Right lobe of liver (tissue), 6 donors: ENCODE measurements at regions not wholly inside any gene's neighbourhood (a gene's known extent, or its start where the extent isn't known, plus 50 kb on each side); places are given as distances from the start of the nearest gene placed in this dataset.
"Not testable (repeated sequence)": the region's sequence is repeated elsewhere in the genome, so short reads cannot be mapped to it uniquely, and the experiment has no call there.

Source experiments
- ATAC-seq, 4 donors: fragments of 200-7000 bp; cut with Tn5 transposase; one replicate each; pipeline ENCODE4 v1.9.1; 2020; ENCODE audit warnings: mild to moderate bottlenecking in 4 of 4, moderate library complexity in 4 of 4
- DNase-seq, 3 donors: peaks; one replicate each; pipeline ENCODE4 v3.0.0-alpha.2; 2020
- H3K27ac ChIP-seq, 3 donors: fragments of 200-600 bp; one replicate each; pipeline ENCODE4 v1.8.0; 2022
- H3K27me3 ChIP-seq, 2 donors: fragments of 200-600 bp; one replicate each; pipeline ENCODE4 v1.8.0; 2022
- H3K36me3 ChIP-seq, 4 donors: fragments of 200-600 bp; sonication (generic) in 1 of 4; one replicate each; pipeline versions ENCODE4 v1.5.1 to v1.8.0; 2017 to 2022; ENCODE audit warnings: control low read depth in 1 of 4
- H3K4me1 ChIP-seq, 4 donors: fragments of 200-600 bp; sonication (generic) in 1 of 4; one replicate each; pipeline versions ENCODE4 v1.5.1 to v1.8.0; 2017 to 2022; ENCODE audit warnings: control low read depth in 1 of 4
- H3K4me3 ChIP-seq, 3 donors: fragments of 200-600 bp; one replicate each; pipeline ENCODE4 v1.8.0; 2022
- H3K9me3 ChIP-seq, 4 donors: fragments of 200-600 bp; sonication (generic) in 1 of 4; one replicate each; pipeline versions ENCODE4 v1.5.1 to v1.8.0; 2017 to 2022; ENCODE audit warnings: control low read depth in 1 of 4
- POLR2A ChIP-seq: fragments of 450-650 bp; IDR thresholded peaks from one replicate; pipeline ENCODE4 v1.6.1; 2017; ENCODE audit warnings: antibody characterized with exemption, mild to moderate bottlenecking
- WGBS: methylation state at CpG from one replicate; pipeline ENCODE4 v1.1.6; 2018; ENCODE audit warnings: low coverage, low lambda C conversion rate; ENCODE audit not compliant: insufficient coverage; ENCODE audit errors: missing lambda C conversion rate; 5-methylcytosine and 5-hydroxymethylcytosine counted together
- intact Hi-C, 2 donors: fragments of 100-400 bp; cut with DNase I; formaldehyde crosslinking; loops; one replicate each; pipeline versions ENCODE4 v1.11.2 to v1.14.1; 2022
- TF ChIP-seq, protein P1 (sequence below), 4 donors: fragments of 200-600 bp in 3 of 4; fragments of 450-650 bp in 1 of 4; IDR thresholded peaks; one replicate each; pipeline versions ENCODE4 v1.5.1 to v1.8.0; 2016 to 2022; ENCODE audit warnings: antibody characterized with exemption in 4 of 4, mild to moderate bottlenecking in 2 of 4
- donor health status: DM: no; HTN: yes; CAD: no.
- donor health status: DM: no; HTN: no; CAD: no.
- donor health status: DM: no; HTN: no; CAD: no.
- donor health status: DM: no; HTN: yes; CAD: no.
- donor health status: DM: no; HTN: yes; CAD: no.

DNA sequence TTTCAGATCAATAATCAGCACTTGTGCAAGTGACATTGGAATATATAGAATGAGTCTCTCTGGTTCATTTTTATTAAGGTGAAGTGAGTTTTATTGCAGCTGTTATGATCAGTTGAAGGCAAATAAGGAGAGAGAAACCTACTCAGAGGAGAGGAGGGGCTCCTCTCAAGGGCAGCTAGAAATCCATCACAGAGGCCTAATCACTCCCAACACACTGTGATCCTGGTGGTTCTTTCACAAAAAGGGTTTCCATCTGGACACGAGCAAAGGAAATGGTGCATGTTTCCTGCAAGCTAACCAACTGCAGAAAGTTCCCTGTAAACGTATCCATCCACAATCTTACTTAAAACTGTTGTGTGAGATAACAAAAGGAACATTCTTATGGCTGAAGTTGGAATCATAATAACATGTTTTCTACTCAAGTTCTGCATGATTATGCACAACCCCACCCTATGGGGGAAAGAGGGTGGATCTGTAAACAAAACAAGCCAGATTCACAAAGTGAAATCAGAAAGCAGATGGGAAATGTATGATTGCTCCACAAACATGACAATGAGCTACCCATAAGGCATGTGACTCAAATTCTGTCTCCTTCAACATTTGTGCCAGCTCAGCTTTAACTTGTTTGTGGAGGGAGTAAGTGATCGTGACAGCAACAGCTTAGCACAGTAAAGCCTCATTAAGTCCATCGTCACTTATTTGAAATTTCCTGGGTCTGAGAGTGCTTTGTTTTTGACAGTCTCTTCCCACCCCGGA lies 141.2 kb upstream of the ST6GALNAC5 start:
- DNase-seq (no peak), ATAC-seq (no peak)
- intact Hi-C loops: no loop called here
- Histone ChIP-seq H3K4me3 (no peak overlapping the region), H3K27ac (no peak overlapping the region), H3K36me3 (no peaks in the 10 kb centered on the region), H3K4me1 (no peaks in the 10 kb centered on the region), H3K9me3 (no peaks in the 10 kb centered on the region), H3K27me3 (no peaks in the 10 kb centered on the region)
- 58% methylated on average over 4 of the region's 5 CpGs for WGBS
- TF ChIP-seq, protein P1, sequence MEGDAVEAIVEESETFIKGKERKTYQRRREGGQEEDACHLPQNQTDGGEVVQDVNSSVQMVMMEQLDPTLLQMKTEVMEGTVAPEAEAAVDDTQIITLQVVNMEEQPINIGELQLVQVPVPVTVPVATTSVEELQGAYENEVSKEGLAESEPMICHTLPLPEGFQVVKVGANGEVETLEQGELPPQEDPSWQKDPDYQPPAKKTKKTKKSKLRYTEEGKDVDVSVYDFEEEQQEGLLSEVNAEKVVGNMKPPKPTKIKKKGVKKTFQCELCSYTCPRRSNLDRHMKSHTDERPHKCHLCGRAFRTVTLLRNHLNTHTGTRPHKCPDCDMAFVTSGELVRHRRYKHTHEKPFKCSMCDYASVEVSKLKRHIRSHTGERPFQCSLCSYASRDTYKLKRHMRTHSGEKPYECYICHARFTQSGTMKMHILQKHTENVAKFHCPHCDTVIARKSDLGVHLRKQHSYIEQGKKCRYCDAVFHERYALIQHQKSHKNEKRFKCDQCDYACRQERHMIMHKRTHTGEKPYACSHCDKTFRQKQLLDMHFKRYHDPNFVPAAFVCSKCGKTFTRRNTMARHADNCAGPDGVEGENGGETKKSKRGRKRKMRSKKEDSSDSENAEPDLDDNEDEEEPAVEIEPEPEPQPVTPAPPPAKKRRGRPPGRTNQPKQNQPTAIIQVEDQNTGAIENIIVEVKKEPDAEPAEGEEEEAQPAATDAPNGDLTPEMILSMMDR (IDR thresholded peaks at IDR 0.05): no peak
- TF ChIP-seq POLR2A: no peak

DNA sequence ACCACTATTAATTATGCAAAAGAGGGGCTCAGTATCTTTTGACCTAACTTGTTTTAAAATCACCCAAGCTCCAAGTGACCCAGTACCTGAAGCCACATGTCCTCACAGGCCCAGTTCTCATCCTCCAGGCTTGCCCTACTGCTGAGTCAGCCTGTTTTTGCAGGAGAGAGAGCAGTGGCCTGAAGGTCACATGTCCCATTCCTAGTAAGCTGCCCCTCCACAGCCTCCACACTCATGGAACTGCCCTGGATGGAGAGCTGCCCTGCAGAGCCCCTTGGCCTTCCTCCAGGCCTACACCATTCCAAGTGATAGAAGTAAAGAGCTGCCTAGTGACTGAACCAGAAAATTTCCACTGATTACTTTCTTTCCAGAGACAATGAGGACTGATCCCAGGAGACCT lies 139.8 kb upstream of the ST6GALNAC5 start:
- no peaks in the 10 kb centered on the region for H3K9me3 ChIP-seq
- H3K27ac ChIP-seq: no peak overlapping the region
- no peak for TF ChIP-seq POLR2A
- TF ChIP-seq, protein P1 (IDR thresholded peaks at IDR 0.05): no peak
- DNase-seq: no peak
- no peak for ATAC-seq
- H3K4me3 ChIP-seq: no peak overlapping the region
- H3K27me3 ChIP-seq: no peaks in the 10 kb centered on the region
- no peaks in the 10 kb centered on the region for H3K4me1 ChIP-seq
- intact Hi-C loops: no loop called here
- H3K36me3 ChIP-seq: no peaks in the 10 kb centered on the region

DNA sequence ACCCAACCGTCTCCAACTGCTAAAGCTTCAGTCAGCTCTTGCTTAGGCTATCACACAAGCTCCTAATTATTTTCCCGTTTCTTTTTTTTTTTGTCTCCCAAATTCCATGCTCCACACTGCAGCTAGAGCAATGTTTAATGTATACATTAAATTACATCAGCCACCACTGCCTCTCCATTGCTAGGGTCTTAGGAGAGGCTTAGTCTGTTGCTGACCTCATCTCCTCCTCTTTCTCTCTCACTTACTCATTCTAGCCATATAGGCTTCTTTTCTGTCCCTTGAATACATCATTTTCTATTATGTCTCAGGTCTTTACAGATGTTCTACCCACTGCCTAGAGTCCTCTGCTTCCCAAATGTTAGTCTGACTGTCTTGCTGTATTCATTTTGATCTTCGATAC lies 138.1 kb upstream of the ST6GALNAC5 start:
- no peaks in the 10 kb centered on the region for H3K4me1 ChIP-seq
- no peak overlapping the region for H3K27ac ChIP-seq
- H3K27me3 ChIP-seq: no peaks in the 10 kb centered on the region
- H3K36me3 ChIP-seq: no peaks in the 10 kb centered on the region
- intact Hi-C loops: no loop called here
- H3K4me3 ChIP-seq: no peak overlapping the region
- TF ChIP-seq, protein P1 (IDR thresholded peaks at IDR 0.05): no peak
- TF ChIP-seq POLR2A: no peak
- WGBS: 81% methylated on average over 3 of the region's 3 CpGs
- ATAC-seq (no peak), DNase-seq (no peak)
- no peaks in the 10 kb centered on the region for H3K9me3 ChIP-seq

DNA sequence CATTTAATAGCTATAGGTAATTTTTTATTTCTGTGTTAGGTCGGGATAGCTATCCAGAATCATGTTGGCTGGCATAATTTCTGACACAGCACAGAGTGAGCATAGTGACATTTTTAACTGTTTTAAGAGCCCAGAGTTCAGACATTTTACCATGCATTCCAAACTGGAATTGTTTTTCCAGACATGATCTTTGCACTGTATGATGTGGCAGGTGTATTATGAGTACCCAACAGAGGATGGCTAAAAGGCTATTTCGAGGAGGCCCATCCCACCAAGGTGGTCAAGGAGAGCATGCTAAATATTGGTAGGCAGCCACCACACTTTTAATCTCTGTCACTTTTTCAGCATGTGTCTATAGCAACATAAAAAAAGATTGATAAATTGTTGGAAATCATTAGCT lies 137.3 kb upstream of the ST6GALNAC5 start:
- no peak for ATAC-seq
- Histone ChIP-seq H3K4me3 (no peak overlapping the region), H3K27ac (no peak overlapping the region), H3K36me3 (no peaks in the 10 kb centered on the region), H3K9me3 (no peaks in the 10 kb centered on the region), H3K27me3 (no peaks in the 10 kb centered on the region), H3K4me1 (no peaks in the 10 kb centered on the region)
- WGBS: 65% methylated on average over 2 of the region's 2 CpGs
- intact Hi-C loops: no loop called here
- TF ChIP-seq, protein P1 (IDR thresholded peaks at IDR 0.05): no peak
- TF ChIP-seq POLR2A: no peak
- no peak for DNase-seq

DNA sequence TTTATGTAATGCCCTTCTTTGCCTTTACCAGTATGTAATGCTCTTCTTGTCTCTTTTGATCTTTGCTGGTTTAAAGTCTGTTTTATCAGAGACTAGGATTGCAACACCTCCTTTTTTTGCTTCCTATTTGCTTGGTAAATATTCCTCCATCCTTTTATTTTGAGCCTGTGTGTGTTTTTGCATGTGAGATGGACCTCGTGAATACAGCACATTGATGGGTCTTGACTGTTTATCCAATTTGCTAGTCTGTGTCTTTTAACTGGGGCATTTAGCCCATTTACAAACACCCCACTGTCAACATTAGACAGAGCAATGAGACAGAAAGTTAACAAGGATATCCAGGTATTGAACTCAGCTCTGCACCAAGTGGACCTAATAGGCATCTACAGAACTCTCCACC lies 128.9 kb upstream of the ST6GALNAC5 start:
- H3K27ac ChIP-seq, ATAC-seq, DNase-seq, H3K36me3 ChIP-seq, intact Hi-C loops, H3K9me3 ChIP-seq, H3K4me1 ChIP-seq, H3K4me3 ChIP-seq, H3K27me3 ChIP-seq: not testable (repeated sequence)
- WGBS: 33% methylated on average over 1 of the region's 1 CpG
